Smooth muscle cell (in vitro differentiated cells): ENCODE measurements at regions not wholly inside any gene's neighbourhood (a gene's known extent, or its start where the extent isn't known, plus 50 kb on each side); places are given as distances from the start of the nearest gene placed in this dataset.

ENCODE experiments used
- DNase-seq: peaks from one replicate; lab custom pipeline; 2025; ENCODE audit not compliant: unreplicated experiment; lab: John Stamatoyannopoulos, UW
- H2AFZ ChIP-seq: fragments of 200-600 bp; sonication (generic); 2 replicates; pipeline ENCODE4 v1.6.0; 2016; ENCODE audit warnings: antibody characterized with exemption, low read depth, mild to moderate bottlenecking
- H3F3A ChIP-seq: fragments of 200-600 bp; sonication (generic); 2 replicates; pipeline ENCODE4 v1.6.0; 2017; ENCODE audit warnings: antibody characterized with exemption, low read depth
- H3K27ac ChIP-seq: fragments of 200-600 bp; sonication (generic); 2 replicates; pipeline ENCODE4 v1.5.1; 2016; ENCODE audit warnings: low read depth, mild to moderate bottlenecking
- H3K27me3 ChIP-seq: fragments of 200-600 bp; sonication (generic); 2 replicates; pipeline ENCODE4 v1.6.1; 2016; ENCODE audit warnings: low read depth, mild to moderate bottlenecking
- H3K36me3 ChIP-seq: fragments of 200-600 bp; sonication (generic); 2 replicates; pipeline ENCODE4 v1.5.1; 2016; ENCODE audit warnings: low read depth
- H3K4me1 ChIP-seq: fragments of 200-600 bp; sonication (generic); 2 replicates; pipeline ENCODE4 v1.5.1; 2016; ENCODE audit warnings: low read depth
- H3K4me2 ChIP-seq: fragments of 200-600 bp; sonication (generic); 2 replicates; pipeline ENCODE4 v1.6.0; 2016; ENCODE audit warnings: mild to moderate bottlenecking
- H3K4me3 ChIP-seq: fragments of 200-600 bp; sonication (generic); 2 replicates; pipeline ENCODE4 v1.5.1; 2016; ENCODE audit warnings: mild to moderate bottlenecking
- H3K79me2 ChIP-seq: fragments of 200-600 bp; sonication (generic); 2 replicates; pipeline ENCODE4 v1.6.0; 2016; ENCODE audit warnings: low read depth, mild to moderate bottlenecking
- H3K9ac ChIP-seq: fragments of 200-600 bp; sonication (generic); 2 replicates; pipeline ENCODE4 v1.6.0; 2016; ENCODE audit warnings: low read depth
- H3K9me3 ChIP-seq: fragments of 200-600 bp; sonication (generic); replicated peaks from 2 replicates; pipeline ENCODE4 v1.5.1; 2016; ENCODE audit warnings: low read depth
- H4K20me1 ChIP-seq: fragments of 200-600 bp; sonication (generic); 2 replicates; pipeline ENCODE4 v1.6.0; 2016; ENCODE audit warnings: low read depth
- WGBS: methylation state at CpG from one replicate; pipeline ENCODE4 v1.1.7; 2016; ENCODE audit warnings: low lambda C conversion rate; 5-methylcytosine and 5-hydroxymethylcytosine counted together
- TF ChIP-seq, protein P1 (sequence below): fragments of 200-600 bp; sonication (generic); IDR thresholded peaks from 2 replicates; pipeline ENCODE4 v1.5.1; 2017; ENCODE audit warnings: borderline replicate concordance, mild to moderate bottlenecking, antibody characterized with exemption; ENCODE audit not compliant: insufficient read depth, poor library complexity, severe bottlenecking

GRCh38 chr3:176442326-176442725 is 755.0 kb downstream of the TBL1XR1 start:
- Histone ChIP-seq H3K27ac (no peak overlapping the region), H4K20me1 (no peaks in the 10 kb centered on the region), H3K9ac (no peak overlapping the region), H3K4me3 (no peak overlapping the region), H3K9me3 (no peaks in the 10 kb centered on the region), H3K4me1 (no peaks in the 10 kb centered on the region), H3K79me2 (no peaks in the 10 kb centered on the region), H3F3A (no peaks in the 10 kb centered on the region), H3K36me3 (no peaks in the 10 kb centered on the region), H2AFZ (no peak overlapping the region), H3K27me3 (no peaks in the 10 kb centered on the region), H3K4me2 (no peak overlapping the region)
- no peak for DNase-seq
- TF ChIP-seq, protein P1, sequence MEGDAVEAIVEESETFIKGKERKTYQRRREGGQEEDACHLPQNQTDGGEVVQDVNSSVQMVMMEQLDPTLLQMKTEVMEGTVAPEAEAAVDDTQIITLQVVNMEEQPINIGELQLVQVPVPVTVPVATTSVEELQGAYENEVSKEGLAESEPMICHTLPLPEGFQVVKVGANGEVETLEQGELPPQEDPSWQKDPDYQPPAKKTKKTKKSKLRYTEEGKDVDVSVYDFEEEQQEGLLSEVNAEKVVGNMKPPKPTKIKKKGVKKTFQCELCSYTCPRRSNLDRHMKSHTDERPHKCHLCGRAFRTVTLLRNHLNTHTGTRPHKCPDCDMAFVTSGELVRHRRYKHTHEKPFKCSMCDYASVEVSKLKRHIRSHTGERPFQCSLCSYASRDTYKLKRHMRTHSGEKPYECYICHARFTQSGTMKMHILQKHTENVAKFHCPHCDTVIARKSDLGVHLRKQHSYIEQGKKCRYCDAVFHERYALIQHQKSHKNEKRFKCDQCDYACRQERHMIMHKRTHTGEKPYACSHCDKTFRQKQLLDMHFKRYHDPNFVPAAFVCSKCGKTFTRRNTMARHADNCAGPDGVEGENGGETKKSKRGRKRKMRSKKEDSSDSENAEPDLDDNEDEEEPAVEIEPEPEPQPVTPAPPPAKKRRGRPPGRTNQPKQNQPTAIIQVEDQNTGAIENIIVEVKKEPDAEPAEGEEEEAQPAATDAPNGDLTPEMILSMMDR: no peak

DNA sequence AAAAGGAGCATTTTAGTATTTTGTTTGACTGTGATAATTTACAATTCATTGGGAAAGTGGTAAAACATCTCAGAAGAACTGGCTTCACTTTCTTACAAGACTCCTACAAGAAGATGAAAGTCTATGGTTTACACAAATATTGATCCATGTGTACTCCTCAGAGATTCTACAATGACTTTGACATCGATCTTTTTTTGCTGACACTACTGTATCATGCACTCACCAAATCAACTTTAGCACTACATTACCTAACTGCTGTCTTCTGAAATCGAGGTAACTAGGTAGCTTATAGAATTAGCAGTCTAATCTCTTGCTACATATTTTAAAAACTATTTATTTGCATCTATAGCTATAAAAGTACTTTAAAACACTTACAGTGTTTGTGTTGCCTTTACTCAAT is 757.6 kb downstream of the TBL1XR1 start:
- TF ChIP-seq, protein P1: no peak
- H3K27ac ChIP-seq: no peak overlapping the region
- H3K4me3 ChIP-seq: no peak overlapping the region
- H3K9ac ChIP-seq: no peak overlapping the region
- no peak for DNase-seq
- WGBS: 91% methylated on average over 2 of the region's 2 CpGs
- H3K36me3 ChIP-seq: no peaks in the 10 kb centered on the region
- no peak overlapping the region for H2AFZ ChIP-seq
- H4K20me1 ChIP-seq: no peaks in the 10 kb centered on the region
- no peak overlapping the region for H3K4me2 ChIP-seq
- H3F3A ChIP-seq: no peaks in the 10 kb centered on the region
- H3K4me1 ChIP-seq: no peaks in the 10 kb centered on the region
- no peaks in the 10 kb centered on the region for H3K9me3 ChIP-seq
- H3K27me3 ChIP-seq: no peaks in the 10 kb centered on the region
- H3K79me2 ChIP-seq: no peaks in the 10 kb centered on the region

DNA sequence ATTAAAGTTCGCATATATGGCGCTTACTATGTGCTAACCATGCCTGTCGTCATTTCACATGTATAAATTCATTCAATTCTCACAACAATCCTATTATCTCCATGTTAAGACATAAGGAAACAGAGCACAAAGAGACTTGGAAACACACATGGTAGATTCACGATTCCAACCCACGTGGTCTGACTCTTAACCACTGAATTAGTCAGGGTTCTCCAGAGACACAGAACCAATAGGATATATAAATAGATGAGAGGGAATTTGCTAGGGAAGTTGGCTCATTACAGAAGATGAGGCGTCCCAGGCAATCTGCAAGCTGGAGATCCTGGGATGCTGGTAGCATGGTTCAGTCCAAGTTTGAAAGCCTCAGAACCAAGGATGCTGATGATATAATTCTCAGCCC is 765.3 kb downstream of the TBL1XR1 start:
- DNase-seq: no peak
- WGBS: 75% methylated on average over 6 of the region's 6 CpGs

GRCh38 chr3:176431038-176431418 is 766.3 kb downstream of the TBL1XR1 start:
- Histone ChIP-seq H3K9ac (no peak overlapping the region), H4K20me1 (no peaks in the 10 kb centered on the region), H3K79me2 (no peaks in the 10 kb centered on the region), H3K36me3 (no peaks in the 10 kb centered on the region), H2AFZ (no peak overlapping the region), H3K4me3 (no peak overlapping the region), H3K9me3 (no peaks in the 10 kb centered on the region), H3F3A (no peaks in the 10 kb centered on the region), H3K27me3 (no peaks in the 10 kb centered on the region), H3K27ac (no peak overlapping the region), H3K4me1 (no peaks in the 10 kb centered on the region), H3K4me2 (no peak overlapping the region)
- no peak for DNase-seq
- 65% methylated on average over 5 of the region's 5 CpGs for WGBS
- TF ChIP-seq, protein P1: no peak

More for the DNA sequence above, 765.3 kb downstream of the TBL1XR1 start:
- Histone ChIP-seq H3K4me1 (no peaks in the 10 kb centered on the region), H3K27ac (no peak overlapping the region), H3F3A (no peaks in the 10 kb centered on the region), H3K9ac (no peak overlapping the region), H3K4me3 (no peak overlapping the region), H3K27me3 (no peaks in the 10 kb centered on the region), H3K36me3 (no peaks in the 10 kb centered on the region), H3K79me2 (no peaks in the 10 kb centered on the region), H3K9me3 (no peaks in the 10 kb centered on the region), H2AFZ (no peak overlapping the region), H4K20me1 (no peaks in the 10 kb centered on the region), H3K4me2 (no peak overlapping the region)
- TF ChIP-seq, protein P1: no peak
